MM.1S (cell line): ENCODE measurements at regions not wholly inside any gene's neighbourhood (a gene's known extent, or its start where the extent isn't known, plus 50 kb on each side); places are given as distances from the start of the nearest gene placed in this dataset.

ENCODE experiments used
- DNase-seq: peaks from one replicate; pipeline ENCODE4 v3.0.0-alpha.2; 2015
- H2AFZ ChIP-seq: fragments of 300-600 bp; sonication (generic); 2 replicates; pipeline ENCODE4 v1.6.0; 2016; ENCODE audit warnings: antibody characterized with exemption, low read length
- H3F3A ChIP-seq: fragments of 300-600 bp; sonication (generic); 2 replicates; pipeline ENCODE4 v1.6.1; 2016; ENCODE audit warnings: mild to moderate bottlenecking, antibody characterized with exemption, low read length, moderate library complexity, mixed read lengths; ENCODE audit not compliant: insufficient read depth
- H3K27ac ChIP-seq: fragments of 300-600 bp; sonication (generic); 2 replicates; pipeline ENCODE4 v1.5.1; 2016; ENCODE audit warnings: mild to moderate bottlenecking, low read length
- H3K27me3 ChIP-seq: fragments of 300-600 bp; sonication (generic); replicated peaks from 2 replicates; pipeline ENCODE4 v1.6.0; 2016; ENCODE audit warnings: low read length; ENCODE audit not compliant: insufficient read depth
- H3K36me3 ChIP-seq: fragments of 300-600 bp; sonication (generic); replicated peaks from 2 replicates; pipeline ENCODE4 v1.6.1; 2016; ENCODE audit warnings: mild to moderate bottlenecking, low read length, mixed read lengths; ENCODE audit not compliant: insufficient read depth
- H3K4me1 ChIP-seq: fragments of 300-600 bp; sonication (generic); 2 replicates; pipeline ENCODE4 v1.6.1; 2016; ENCODE audit warnings: low read length, mixed read lengths
- H3K4me2 ChIP-seq: fragments of 300-600 bp; sonication (generic); 2 replicates; pipeline ENCODE4 v1.6.0; 2016; ENCODE audit warnings: low read depth, low read length
- H3K4me3 ChIP-seq: fragments of 300-600 bp; sonication (generic); 2 replicates; pipeline ENCODE4 v1.5.1; 2016; ENCODE audit warnings: low read length, mixed read lengths
- H3K79me2 ChIP-seq: fragments of 300-600 bp; sonication (generic); 2 replicates; pipeline ENCODE4 v1.6.1; 2016; ENCODE audit warnings: mixed run types, low read length, mixed read lengths
- H3K9ac ChIP-seq: fragments of 300-600 bp; sonication (generic); 2 replicates; pipeline ENCODE4 v1.6.1; 2016; ENCODE audit warnings: low read length, mixed read lengths
- H3K9me2 ChIP-seq: fragments of 300-600 bp; sonication (generic); replicated peaks from 2 replicates; pipeline ENCODE4 v1.6.1; 2016; ENCODE audit warnings: mild to moderate bottlenecking, low read length, mixed read lengths; ENCODE audit not compliant: insufficient read depth
- H3K9me3 ChIP-seq: fragments of 300-600 bp; sonication (generic); replicated peaks from 2 replicates; pipeline ENCODE4 v1.6.1; 2016; ENCODE audit warnings: mild to moderate bottlenecking, low read length, mixed read lengths; ENCODE audit not compliant: insufficient read depth
- H4K20me1 ChIP-seq: fragments of 300-600 bp; sonication (generic); 2 replicates; pipeline ENCODE4 v1.6.1; 2016; ENCODE audit warnings: mild to moderate bottlenecking, low read length, moderate library complexity, mixed read lengths; ENCODE audit not compliant: insufficient read depth
- EZH2 ChIP-seq: fragments of 300-600 bp; sonication (generic); optimal IDR thresholded peaks from 2 replicates; pipeline ENCODE3; 2017; ENCODE audit warnings: low read depth, mild to moderate bottlenecking, antibody characterized with exemption, low read length, mixed read lengths
- EZH2phosphoT487 ChIP-seq: fragments of 300-600 bp; sonication (generic); IDR thresholded peaks from 2 replicates; pipeline ENCODE4 v1.6.1; 2018; ENCODE audit warnings: antibody characterized with exemption, low read length
- TF ChIP-seq, protein P1 (sequence below): fragments of 300-600 bp; sonication (generic); IDR thresholded peaks from 2 replicates; pipeline ENCODE4 v1.5.1; 2016; ENCODE audit warnings: antibody characterized with exemption, low read length, mixed read lengths

DNA sequence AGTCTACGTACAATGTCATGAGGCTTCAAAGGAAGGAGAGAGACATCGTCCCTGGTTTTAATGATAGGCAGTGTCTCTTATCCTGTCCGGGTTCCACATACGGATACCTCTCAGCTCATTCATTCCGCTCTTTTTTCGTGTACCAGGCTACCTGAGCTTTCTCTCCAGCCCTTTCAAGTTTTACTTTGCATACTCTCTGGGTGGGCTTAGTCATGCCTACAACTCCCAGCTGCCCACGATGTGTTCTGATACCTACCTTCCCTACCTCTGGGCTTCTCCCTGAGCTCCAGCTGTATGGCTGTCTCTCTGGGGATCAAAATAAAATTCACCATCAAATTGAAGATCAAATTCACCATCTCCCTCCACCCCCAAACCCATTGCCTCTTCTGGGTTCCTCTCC, 354.0 kb upstream of the EEF2KMT start:
- H3K27ac ChIP-seq, result no peak overlapping the region
- no peaks in the 10 kb centered on the region for H3K4me1 ChIP-seq
- DNase-seq, result no peak
- H3K27me3 ChIP-seq, result no peaks in the 10 kb centered on the region
- H3K9ac ChIP-seq, result no peak overlapping the region
- no peaks in the 10 kb centered on the region for H4K20me1 ChIP-seq
- no peaks in the 10 kb centered on the region for H3K79me2 ChIP-seq
- H3K4me3 ChIP-seq, result no peak overlapping the region
- no peaks in the 10 kb centered on the region for H3K9me2 ChIP-seq
- H3F3A ChIP-seq, result no peaks in the 10 kb centered on the region
- H3K36me3 ChIP-seq, result no peaks in the 10 kb centered on the region
- no peak overlapping the region for H2AFZ ChIP-seq
- TF ChIP-seq EZH2phosphoT487 (no peak), EZH2 (no peak)
- TF ChIP-seq, protein P1, sequence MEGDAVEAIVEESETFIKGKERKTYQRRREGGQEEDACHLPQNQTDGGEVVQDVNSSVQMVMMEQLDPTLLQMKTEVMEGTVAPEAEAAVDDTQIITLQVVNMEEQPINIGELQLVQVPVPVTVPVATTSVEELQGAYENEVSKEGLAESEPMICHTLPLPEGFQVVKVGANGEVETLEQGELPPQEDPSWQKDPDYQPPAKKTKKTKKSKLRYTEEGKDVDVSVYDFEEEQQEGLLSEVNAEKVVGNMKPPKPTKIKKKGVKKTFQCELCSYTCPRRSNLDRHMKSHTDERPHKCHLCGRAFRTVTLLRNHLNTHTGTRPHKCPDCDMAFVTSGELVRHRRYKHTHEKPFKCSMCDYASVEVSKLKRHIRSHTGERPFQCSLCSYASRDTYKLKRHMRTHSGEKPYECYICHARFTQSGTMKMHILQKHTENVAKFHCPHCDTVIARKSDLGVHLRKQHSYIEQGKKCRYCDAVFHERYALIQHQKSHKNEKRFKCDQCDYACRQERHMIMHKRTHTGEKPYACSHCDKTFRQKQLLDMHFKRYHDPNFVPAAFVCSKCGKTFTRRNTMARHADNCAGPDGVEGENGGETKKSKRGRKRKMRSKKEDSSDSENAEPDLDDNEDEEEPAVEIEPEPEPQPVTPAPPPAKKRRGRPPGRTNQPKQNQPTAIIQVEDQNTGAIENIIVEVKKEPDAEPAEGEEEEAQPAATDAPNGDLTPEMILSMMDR, result no peak
- no peak overlapping the region for H3K4me2 ChIP-seq
- no peaks in the 10 kb centered on the region for H3K9me3 ChIP-seq

DNA sequence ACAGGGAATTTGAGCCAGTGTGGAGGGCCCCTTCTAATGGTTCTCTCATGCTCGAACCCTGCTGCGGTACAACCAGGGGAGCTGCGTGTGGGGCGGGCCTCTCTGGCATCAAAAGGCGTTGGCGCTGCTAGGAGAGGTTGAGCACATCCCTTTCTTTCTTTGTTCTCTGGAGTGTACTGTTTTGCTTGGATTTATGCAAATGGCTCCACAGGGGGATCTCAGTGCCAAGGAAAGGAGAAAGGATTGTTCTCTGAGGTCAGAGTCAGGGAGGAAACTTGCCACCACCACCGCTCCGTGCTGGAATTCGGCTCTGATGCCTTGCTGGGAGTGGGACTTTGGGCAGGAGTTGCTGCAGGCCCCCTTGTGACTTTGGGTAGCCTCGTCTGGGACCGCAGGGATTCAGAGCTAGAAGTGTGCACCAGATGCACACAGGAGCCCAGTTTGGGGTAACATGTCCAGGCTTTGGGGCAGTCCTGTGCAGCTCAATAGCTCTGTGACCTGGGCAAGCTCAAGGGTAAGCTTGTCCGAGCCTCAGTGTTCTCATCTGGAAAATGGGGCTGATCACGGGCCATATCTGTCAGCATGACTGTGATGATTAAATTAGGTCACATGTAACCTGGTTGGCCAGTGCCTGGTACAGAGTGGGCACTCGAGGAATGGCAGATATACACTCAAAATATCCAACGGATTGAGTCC, 353.0 kb upstream of the EEF2KMT start:
- Histone ChIP-seq H3K27ac (no peak overlapping the region), H3K4me3 (no peak overlapping the region), H3K36me3 (no peaks in the 10 kb centered on the region), H3K9me3 (no peaks in the 10 kb centered on the region), H3K4me2 (no peak overlapping the region), H2AFZ (no peak overlapping the region), H3K9me2 (no peaks in the 10 kb centered on the region), H4K20me1 (no peaks in the 10 kb centered on the region), H3K79me2 (no peaks in the 10 kb centered on the region), H3K27me3 (no peaks in the 10 kb centered on the region), H3F3A (no peaks in the 10 kb centered on the region), H3K4me1 (no peaks in the 10 kb centered on the region), H3K9ac (no peak overlapping the region)
- DNase-seq, result no peak
- TF ChIP-seq, protein P1, result no peak
- no peak for TF ChIP-seq EZH2
- TF ChIP-seq EZH2phosphoT487, result no peak

DNA sequence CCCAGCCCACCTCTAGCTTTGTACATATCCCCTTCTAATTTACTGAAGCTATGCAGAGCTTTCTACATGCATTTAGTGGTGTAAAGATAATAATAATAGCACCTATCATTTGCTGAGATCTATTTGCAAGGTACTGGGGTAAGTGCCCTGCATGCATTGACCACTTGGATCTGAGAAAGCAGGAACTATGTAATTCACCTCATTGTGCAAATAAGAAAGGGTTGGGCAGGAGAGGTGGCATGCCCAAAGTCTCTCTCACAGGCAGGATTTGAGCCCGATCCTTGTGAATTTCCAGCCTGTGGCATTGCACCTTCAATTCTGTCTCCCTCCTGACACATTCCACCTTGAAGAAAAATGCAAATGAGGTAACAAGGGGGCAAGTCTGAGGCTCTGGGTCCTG, 352.3 kb upstream of the EEF2KMT start:
- no peak for DNase-seq
- Histone ChIP-seq H3K27me3 (no peaks in the 10 kb centered on the region), H3K9me2 (no peaks in the 10 kb centered on the region), H3K4me2 (no peak overlapping the region), H3K9ac (no peak overlapping the region), H3K9me3 (no peaks in the 10 kb centered on the region), H3K36me3 (no peaks in the 10 kb centered on the region), H2AFZ (no peak overlapping the region), H3K4me3 (no peak overlapping the region), H3K4me1 (no peaks in the 10 kb centered on the region), H3K79me2 (no peaks in the 10 kb centered on the region), H3K27ac (no peak overlapping the region), H4K20me1 (no peaks in the 10 kb centered on the region), H3F3A (no peaks in the 10 kb centered on the region)
- TF ChIP-seq EZH2 (no peak), EZH2phosphoT487 (no peak)
- TF ChIP-seq, protein P1, result no peak
